Activated CD4-positive, CD25-positive, alpha-beta regulatory T cell treated with anti-CD3 and anti-CD28 coated beads, Interleukin-2, amount 50 U/mL, for 24 hours (primary cell): ENCODE measurements at regions not wholly inside any gene's neighbourhood (a gene's known extent, or its start where the extent isn't known, plus 50 kb on each side); places are given as distances from the start of the nearest gene placed in this dataset.
"Not testable (repeated sequence)": the region's sequence is repeated elsewhere in the genome, so short reads cannot be mapped to it uniquely, and the experiment has no call there.

ENCODE experiments used
- ATAC-seq, 2 donors: fragments of 150-1000 bp; cut with Tn5 transposase; one replicate each; pipeline ENCODE4 v1.10.0; 2021; ENCODE audit warnings: mild to moderate bottlenecking in 1 of 2, moderate library complexity in 1 of 2

GRCh38 chr5:88092358-88092757 is 176.3 kb downstream of the TMEM161B start:
- no peak for ATAC-seq

DNA sequence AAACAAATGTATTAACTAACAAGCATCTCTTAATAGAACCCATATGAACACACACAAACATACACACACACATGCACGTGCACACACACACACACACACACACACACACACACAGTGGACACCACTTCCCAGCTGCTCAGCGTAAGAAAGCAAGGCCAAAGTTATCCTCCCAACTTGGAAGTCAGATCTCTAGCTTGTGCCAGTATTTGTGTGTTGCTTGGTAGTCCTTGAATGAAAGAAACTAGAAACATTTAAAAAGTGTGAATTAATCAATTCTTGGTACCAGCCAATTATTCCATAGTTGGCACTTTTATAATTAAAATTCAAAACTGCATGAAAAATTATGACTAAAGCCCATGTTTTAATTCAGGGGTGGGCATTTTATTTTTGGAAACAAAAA is 178.1 kb downstream of the TMEM161B start:
- ATAC-seq, result no peak

DNA sequence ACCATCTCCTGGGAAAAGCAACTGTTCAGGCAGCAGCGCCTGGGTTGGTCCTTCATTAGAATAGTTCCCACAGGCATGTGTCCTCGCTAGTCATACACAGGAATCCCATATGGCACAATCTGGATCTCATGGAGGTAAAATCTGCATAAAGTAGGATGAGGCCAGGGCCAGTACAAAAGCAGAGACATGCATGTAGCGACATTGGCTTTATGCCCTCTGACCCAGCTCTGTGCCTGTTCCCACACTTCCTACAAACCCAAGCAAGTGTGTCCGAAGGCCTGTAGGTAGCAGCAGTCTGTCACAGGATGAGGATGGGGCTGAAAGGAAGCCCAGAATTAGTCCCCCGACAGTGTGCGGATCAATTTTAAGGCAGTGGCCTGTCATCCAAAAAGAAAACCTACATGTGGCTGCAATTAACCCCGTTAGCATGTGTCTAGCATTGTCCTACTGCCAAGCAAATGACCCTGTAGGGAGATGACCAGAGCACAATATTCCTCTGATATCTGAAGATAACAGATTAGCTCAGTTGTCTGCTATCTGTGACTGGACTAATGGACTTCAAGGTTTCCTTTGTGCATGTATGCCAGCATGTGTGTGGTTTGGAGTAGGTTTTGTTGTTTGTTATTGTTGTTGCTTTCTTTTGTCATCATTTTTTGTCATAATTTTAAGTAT is 178.8 kb downstream of the TMEM161B start:
- no peak for ATAC-seq

GRCh38 chr5:88085462-88085861 is 183.2 kb downstream of the TMEM161B start:
- ATAC-seq, result no peak

DNA sequence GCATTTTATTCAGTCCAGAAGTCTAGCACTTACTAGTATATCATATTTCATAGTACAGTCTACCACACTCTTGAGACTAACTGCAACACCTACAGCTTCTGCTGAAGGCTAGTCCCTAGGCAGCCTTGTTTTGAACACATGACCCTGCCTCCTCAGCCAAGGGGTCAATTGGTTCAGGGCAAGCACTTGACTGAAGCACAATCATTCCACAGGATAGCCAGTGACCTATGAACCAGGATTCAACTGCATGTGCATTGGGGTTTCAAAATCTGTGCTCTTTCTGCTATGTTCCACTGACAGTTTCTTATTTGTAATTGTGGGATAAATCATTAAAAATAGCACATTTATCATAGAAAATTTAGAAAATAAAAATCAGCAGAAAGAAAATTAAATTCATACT is 186.8 kb downstream of the TMEM161B start:
- no peak for ATAC-seq

GRCh38 chr5:88063813-88064212 is 204.8 kb downstream of the TMEM161B start:
- no peak for ATAC-seq

DNA sequence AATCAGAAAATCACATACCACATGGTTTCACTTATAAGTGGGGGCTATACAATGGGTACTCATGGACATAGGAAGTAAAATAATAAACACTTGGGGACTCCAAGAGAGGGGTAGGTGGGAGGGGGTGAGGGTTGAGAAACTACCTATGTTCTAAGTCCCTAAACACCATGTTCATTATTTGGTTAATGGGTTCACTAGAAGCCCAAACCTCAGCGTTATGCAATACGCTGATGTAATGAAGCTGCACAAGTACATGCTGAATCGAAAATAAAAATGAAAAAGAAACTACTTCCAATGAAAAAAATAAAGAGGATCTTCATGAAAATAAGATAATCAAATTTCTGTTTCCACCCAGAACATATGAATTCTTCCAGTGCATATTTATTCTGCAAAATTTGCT is 208.5 kb downstream of the TMEM161B start:
- no peak for ATAC-seq

- ATAC-seq, result no peak
Observed at GRCh38 chr5:88058625-88059024, 210.0 kb downstream of the TMEM161B start.

- ATAC-seq, result not testable (repeated sequence)
Observed at GRCh38 chr5:88052468-88052867, 216.2 kb downstream of the TMEM161B start.

GRCh38 chr5:88051148-88051547 is 217.5 kb downstream of the TMEM161B start:
- ATAC-seq, result no peak

DNA sequence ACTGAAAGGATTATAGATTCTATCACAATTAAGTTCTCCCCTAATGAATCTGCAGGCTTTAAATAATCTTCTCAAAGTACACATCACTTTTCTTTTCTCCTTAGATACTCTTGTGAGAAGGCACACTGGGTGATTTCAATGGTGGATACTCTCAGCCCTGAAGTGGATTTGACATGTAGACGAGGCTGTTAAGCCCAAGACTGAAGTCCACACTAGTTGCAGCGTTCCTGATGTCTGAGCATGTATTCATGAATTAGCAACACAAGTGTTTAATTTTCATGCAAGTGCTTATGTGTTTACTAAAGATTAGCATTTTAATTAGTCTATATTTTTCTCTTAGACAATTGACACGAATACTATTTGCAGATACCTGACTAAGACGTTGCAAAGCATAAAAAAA is 218.9 kb downstream of the TMEM161B start:
- ATAC-seq, result no peak

GRCh38 chr5:88049156-88049555 is 219.5 kb downstream of the TMEM161B start:
- no peak for ATAC-seq

DNA sequence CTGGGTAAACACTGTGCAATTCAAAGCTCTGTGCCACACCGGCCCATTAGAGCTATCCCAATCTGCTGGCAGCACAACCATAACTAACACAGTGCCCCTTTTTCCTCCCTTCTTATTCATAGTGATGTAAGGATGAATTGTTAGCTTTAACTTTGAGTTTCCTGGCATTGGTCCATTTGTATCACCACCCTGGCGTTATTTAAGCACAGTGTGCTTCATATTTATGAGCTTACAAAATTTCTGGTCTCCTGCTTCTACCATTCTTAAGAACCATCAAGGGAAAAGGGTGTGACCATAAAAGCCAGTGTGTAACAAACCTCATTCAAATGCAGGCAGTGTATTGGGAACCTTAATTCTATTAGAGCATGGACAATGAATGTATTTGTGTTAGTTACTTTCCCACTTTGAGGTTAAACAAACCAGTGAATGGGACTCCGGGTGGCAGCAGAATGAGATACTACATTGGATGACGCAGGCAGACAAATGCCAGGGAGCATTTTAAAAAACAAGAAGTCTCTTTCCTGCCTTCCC is 222.6 kb downstream of the TMEM161B start:
- no peak for ATAC-seq

GRCh38 chr5:88045165-88045564 is 223.5 kb downstream of the TMEM161B start:
- ATAC-seq, result no peak

GRCh38 chr5:88034520-88034919 is 234.1 kb downstream of the TMEM161B start:
- ATAC-seq, result no peak

DNA sequence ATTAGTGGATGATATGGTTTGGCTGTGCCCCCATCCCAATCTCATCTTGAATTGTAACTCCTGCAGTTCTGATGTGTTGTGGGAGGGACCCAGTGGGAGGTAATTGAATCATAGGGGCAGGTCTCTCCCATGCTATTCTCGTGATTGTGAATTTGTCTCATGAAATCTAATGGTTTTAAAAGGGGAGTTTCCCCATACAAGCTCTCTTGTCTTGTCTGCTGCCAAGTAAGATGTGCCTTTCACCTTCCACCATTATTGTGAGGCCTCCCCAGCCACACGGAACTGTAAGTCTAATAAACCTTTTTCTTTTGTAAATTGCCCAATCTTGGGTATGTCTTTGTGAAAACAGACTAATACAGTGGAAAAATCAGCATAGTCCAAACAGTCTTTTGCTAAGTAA is 235.5 kb downstream of the TMEM161B start:
- no peak for ATAC-seq

GRCh38 chr5:88029011-88029410 is 239.6 kb downstream of the TMEM161B start:
- ATAC-seq, result no peak

DNA sequence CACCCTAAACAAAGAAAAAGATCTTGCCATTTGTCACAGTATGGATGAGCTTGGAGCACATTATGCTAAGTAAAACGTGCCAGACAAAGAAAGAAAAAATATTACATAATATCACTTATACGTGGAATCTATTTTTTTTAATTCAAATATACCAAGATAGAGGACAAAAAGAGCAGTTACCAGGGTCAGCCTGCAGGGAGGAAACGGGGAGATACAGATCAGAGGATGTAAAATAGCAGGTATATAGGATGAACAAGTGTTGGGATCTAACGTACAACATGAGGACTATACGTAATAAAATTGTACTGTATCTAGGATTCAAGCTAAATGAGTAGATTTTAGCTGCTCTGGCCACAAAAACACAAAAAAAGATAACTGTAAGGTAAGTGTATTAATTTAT is 247.5 kb downstream of the TMEM161B start:
- ATAC-seq, result no peak

DNA sequence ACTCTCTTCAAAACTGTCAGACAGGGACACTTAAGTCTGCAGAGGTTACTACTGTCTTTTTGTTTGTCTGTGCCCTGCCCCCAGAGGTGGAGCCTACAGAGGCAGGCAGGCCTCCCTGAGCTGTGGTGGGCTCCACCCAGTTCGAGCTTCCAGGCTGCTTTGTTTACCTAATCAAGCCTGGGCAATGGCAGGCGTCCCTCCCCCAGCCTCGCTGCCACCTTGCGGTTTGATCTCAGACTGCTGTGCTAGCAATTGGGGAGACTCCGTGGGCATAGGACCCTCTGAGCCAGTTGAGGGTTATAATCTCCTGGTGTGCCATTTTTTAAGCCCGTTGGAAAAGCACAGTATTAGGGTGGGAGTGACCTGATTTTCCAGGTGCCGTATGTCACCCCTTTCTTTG is 253.7 kb downstream of the TMEM161B start:
- ATAC-seq, result not testable (repeated sequence)

DNA sequence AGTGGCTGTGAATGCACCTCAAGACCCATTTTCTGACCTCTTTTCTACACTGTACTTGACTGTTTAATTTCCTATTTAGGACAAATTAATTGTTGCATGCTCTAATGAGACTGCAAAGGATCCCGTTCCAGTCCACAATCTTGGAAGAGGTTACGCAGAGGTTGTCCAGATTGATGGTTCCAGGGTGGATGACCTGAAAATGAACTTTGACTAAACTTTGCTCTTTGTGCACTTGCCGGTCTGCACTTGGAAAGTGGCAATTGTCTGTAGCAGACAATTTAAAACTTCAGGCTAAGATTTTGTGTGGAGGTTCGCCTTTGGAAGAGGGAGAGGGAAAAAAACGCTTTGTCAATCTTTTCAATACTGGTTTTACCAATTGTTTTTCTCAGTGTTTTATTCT is 267.8 kb downstream of the TMEM161B start:
- no peak for ATAC-seq

DNA sequence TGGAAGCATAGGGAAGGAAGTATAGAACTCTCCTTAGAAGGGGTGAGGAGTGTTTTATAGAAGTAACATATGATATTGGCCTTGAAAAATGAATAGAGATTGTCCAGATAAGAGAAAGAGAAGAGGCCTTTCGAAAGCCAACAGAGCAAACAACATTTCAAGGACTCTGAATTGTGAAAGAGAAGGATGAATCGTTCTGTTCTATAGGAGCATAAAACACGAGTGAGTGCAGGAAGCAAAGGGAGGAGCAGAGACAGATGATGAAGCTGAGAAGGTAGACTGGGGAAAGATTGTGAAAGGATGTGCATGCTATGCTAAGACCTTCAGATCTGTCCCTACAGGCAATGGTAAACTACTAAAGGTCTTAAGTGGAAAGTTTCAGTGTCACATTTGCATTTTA is 271.0 kb downstream of the TMEM161B start:
- ATAC-seq, result no peak

DNA sequence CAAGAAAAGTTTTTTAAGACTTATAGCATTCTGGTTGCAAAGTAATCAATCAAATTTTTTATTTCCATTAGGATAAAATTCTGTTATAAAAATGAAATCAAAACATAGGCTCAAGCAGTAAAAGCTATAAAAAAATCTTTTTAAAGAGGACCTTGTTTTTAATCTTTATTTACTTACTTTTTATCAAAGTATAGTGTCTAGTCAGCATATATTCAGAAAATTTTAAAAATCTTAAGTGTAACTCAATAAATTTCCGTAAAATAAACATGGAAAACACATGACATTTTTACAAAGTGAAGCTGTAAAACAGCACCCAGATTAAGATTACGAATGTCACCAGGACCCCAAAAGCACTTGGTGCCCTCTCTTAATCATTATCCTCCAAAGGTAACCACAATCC is 302.4 kb downstream of the TMEM161B start:
- no peak for ATAC-seq

DNA sequence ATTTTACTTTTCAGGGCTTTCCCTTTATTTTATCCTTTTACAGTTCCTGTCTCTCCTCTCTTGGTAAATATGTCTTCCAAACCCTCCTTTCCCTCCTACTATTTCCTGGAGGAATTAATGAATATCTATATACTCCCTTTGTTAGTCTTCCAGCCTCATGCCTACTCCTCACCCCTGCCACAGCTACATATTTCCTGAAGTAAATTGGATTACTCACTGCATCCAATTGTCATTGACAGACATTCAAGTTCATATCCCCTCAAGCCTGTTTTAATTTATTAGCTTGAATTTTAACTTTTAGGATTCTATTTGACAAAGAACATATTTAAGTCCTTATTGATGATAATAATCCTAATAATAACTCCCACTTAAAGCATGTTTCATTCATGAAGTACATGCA is 314.5 kb downstream of the TMEM161B start:
- ATAC-seq, result no peak

DNA sequence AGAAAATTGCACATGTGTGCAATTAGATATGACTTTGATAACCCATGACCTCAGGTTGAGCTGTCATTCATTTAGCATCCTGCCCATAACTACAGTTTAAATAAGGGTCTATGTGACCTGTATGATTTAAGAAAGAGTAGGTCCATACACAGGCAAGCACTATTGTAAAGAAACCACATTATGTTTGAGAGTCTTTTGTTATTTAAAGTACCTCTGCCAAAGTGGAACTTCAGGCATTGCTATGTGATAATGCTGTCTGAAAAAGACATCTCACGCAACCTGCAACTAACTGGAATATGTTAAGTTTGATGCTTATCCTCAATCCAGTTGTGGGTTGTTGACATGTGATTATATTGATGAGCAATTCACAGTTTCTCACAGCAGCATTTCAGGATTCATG is 317.0 kb downstream of the TMEM161B start:
- no peak for ATAC-seq
